Left ventricle myocardium inferior (tissue), 1 donor: ENCODE measurements at regions not wholly inside any gene's neighbourhood (a gene's known extent, or its start where the extent isn't known, plus 50 kb on each side); places are given as distances from the start of the nearest gene placed in this dataset.

Source experiments
- DNase-seq: peaks from one replicate; pipeline ENCODE4 v3.0.0-alpha.2; 2020
- H3K27ac ChIP-seq: fragments of 200-600 bp; replicated peaks from 2 replicates; pipeline ENCODE4 v1.8.0; 2021
- H3K27me3 ChIP-seq: fragments of 200-600 bp; 2 replicates; pipeline ENCODE4 v1.8.0; 2021; ENCODE audit warnings: low read depth
- H3K36me3 ChIP-seq: fragments of 200-600 bp; 2 replicates; pipeline ENCODE4 v1.8.0; 2021
- H3K4me1 ChIP-seq: fragments of 200-600 bp; 2 replicates; pipeline ENCODE4 v1.8.0; 2021
- H3K4me3 ChIP-seq: fragments of 200-600 bp; 2 replicates; pipeline ENCODE4 v1.8.0; 2021; ENCODE audit warnings: mild to moderate bottlenecking, moderate library complexity
- H3K9me3 ChIP-seq: fragments of 200-600 bp; replicated peaks from 2 replicates; pipeline ENCODE4 v1.8.0; 2021
- intact Hi-C: fragments of 100-400 bp; cut with micrococcal nuclease; formaldehyde crosslinking; loops from one replicate; pipeline ENCODE4 v1.11.0; 2022
- TF ChIP-seq, protein P1 (sequence below): fragments of 200-600 bp; IDR thresholded peaks from 2 replicates; pipeline ENCODE4 v1.8.0; 2021; ENCODE audit warnings: antibody characterized with exemption, mild to moderate bottlenecking, borderline replicate concordance
- donor health status: DM: no; HTN: yes; CAD: no; lungs with severe emphysema.

DNA sequence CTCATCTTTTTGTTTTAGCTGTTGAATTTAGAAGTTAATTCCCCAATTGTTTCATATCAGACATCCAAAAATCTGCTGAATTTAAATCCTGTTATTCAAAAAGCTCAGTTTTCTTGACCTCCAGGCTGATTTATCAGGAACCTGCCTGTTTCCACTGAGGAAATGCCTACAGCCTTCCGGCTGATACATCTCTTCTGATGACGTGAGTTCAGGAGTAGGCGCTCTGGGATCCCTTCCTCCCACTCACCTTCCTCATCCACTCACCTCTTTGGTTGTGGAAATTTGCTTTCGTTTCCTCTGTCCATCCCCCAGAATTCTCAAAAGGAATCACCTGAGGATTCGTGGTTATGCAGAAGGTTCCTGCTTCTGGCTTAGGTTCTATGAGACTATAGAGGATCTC lies 55.4 kb upstream of the ALDH1A3 start:
- DNase-seq: no peak
- H3K4me3 ChIP-seq: no peak overlapping the region
- H3K4me1 ChIP-seq: no peaks in the 10 kb centered on the region
- intact Hi-C loops: no loop called here
- peaks cover 60% of the 10 kb centered on the region for H3K27me3 ChIP-seq
- no peaks in the 10 kb centered on the region for H3K36me3 ChIP-seq
- H3K27ac ChIP-seq: no peak overlapping the region
- TF ChIP-seq, protein P1, sequence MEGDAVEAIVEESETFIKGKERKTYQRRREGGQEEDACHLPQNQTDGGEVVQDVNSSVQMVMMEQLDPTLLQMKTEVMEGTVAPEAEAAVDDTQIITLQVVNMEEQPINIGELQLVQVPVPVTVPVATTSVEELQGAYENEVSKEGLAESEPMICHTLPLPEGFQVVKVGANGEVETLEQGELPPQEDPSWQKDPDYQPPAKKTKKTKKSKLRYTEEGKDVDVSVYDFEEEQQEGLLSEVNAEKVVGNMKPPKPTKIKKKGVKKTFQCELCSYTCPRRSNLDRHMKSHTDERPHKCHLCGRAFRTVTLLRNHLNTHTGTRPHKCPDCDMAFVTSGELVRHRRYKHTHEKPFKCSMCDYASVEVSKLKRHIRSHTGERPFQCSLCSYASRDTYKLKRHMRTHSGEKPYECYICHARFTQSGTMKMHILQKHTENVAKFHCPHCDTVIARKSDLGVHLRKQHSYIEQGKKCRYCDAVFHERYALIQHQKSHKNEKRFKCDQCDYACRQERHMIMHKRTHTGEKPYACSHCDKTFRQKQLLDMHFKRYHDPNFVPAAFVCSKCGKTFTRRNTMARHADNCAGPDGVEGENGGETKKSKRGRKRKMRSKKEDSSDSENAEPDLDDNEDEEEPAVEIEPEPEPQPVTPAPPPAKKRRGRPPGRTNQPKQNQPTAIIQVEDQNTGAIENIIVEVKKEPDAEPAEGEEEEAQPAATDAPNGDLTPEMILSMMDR: no peak
- peaks cover 26% of the 10 kb centered on the region for H3K9me3 ChIP-seq

- no peak for DNase-seq
- H3K27ac ChIP-seq: no peak overlapping the region
- intact Hi-C loops: no loop called here
- no peaks in the 10 kb centered on the region for H3K4me1 ChIP-seq
- TF ChIP-seq, protein P1: no peak
- peaks cover 36% of the 10 kb centered on the region for H3K27me3 ChIP-seq
- H3K4me3 ChIP-seq: no peak overlapping the region
- H3K9me3 ChIP-seq: peaks cover 9% of the 10 kb centered on the region
- no peaks in the 10 kb centered on the region for H3K36me3 ChIP-seq
Measured at GRCh38 chr15:100829457-100829856, 50.2 kb upstream of the ALDH1A3 start.
